GM23338 (cell line): ENCODE measurements at regions not wholly inside any gene's neighbourhood (a gene's known extent, or its start where the extent isn't known, plus 50 kb on each side); places are given as distances from the start of the nearest gene placed in this dataset.
A peak's percentile ranks its signal among the peaks of the same experiment; 100 is the strongest.

Experiments used
- ATAC-seq: fragments of 200-7000 bp; cut with Tn5 transposase; 3 replicates; pipeline ENCODE4 v1.9.1; 2020
- DNase-seq: peaks from one replicate; pipeline ENCODE4 v3.0.0-alpha.2; 2015; ENCODE audit warnings: low spot score
- H2AFZ ChIP-seq: fragments of 200-600 bp; sonication (generic); 2 replicates; pipeline ENCODE4 v1.8.0; 2016; ENCODE audit warnings: antibody characterized with exemption, mild to moderate bottlenecking, moderate library complexity
- H3F3A ChIP-seq: fragments of 200-600 bp; sonication (generic); replicated peaks from 2 replicates; pipeline ENCODE4 v1.8.0; 2017; ENCODE audit warnings: antibody characterized with exemption, mixed run types, low read depth
- H3K27ac ChIP-seq: fragments of 200-600 bp; sonication (generic); 2 replicates; pipeline ENCODE4 v1.6.1; 2016; ENCODE audit warnings: low read depth
- H3K27me3 ChIP-seq: fragments of 200-600 bp; sonication (generic); 2 replicates; pipeline ENCODE4 v1.8.0; 2016; ENCODE audit warnings: mild to moderate bottlenecking, mixed run types, moderate library complexity; ENCODE audit not compliant: insufficient read depth
- H3K36me3 ChIP-seq: fragments of 200-600 bp; sonication (generic); 2 replicates; pipeline ENCODE4 v1.8.0; 2016; ENCODE audit warnings: mild to moderate bottlenecking; ENCODE audit not compliant: insufficient read depth
- H3K4me1 ChIP-seq: fragments of 200-600 bp; sonication (generic); 2 replicates; pipeline ENCODE4 v1.8.0; 2016; ENCODE audit warnings: mild to moderate bottlenecking, moderate library complexity; ENCODE audit not compliant: insufficient read depth
- H3K4me2 ChIP-seq: fragments of 200-600 bp; sonication (generic); 2 replicates; pipeline ENCODE4 v1.7.1; 2017; ENCODE audit warnings: mixed run types
- H3K4me3 ChIP-seq: fragments of 200-600 bp; sonication (generic); 2 replicates; pipeline ENCODE4 v1.6.1; 2016; ENCODE audit warnings: mixed run types
- H3K79me2 ChIP-seq: fragments of 200-600 bp; sonication (generic); replicated peaks from 2 replicates; pipeline ENCODE4 v1.8.0; 2017; ENCODE audit warnings: mild to moderate bottlenecking; ENCODE audit not compliant: insufficient read depth
- H3K9me2 ChIP-seq: fragments of 200-600 bp; sonication (generic); 2 replicates; pipeline ENCODE4 v1.8.0; 2017; ENCODE audit not compliant: insufficient read depth
- H4K20me1 ChIP-seq: fragments of 200-600 bp; sonication (generic); replicated peaks from 2 replicates; pipeline ENCODE4 v1.8.0; 2017; ENCODE audit warnings: mild to moderate bottlenecking; ENCODE audit not compliant: insufficient read depth
- H3K27ac Mint-ChIP-seq: 2 replicates; pipeline ENCODE4 v1.8.0; 2020; ENCODE audit warnings: inconsistent platforms, mild to moderate bottlenecking, moderate library complexity, mixed read lengths
- H3K27me3 Mint-ChIP-seq: 3 replicates; pipeline ENCODE4 v1.8.0; 2022; ENCODE audit warnings: low read depth, mild to moderate bottlenecking, moderate library complexity, mixed read lengths, inconsistent platforms; ENCODE audit not compliant: insufficient read depth, poor library complexity
- H3K36me3 Mint-ChIP-seq: 3 replicates; pipeline ENCODE4 v1.8.0; 2021; ENCODE audit warnings: low read depth, mild to moderate bottlenecking, inconsistent platforms, moderate library complexity, mixed read lengths
- H3K4me1 Mint-ChIP-seq: 3 replicates; pipeline ENCODE4 v1.8.0; 2020; ENCODE audit warnings: mild to moderate bottlenecking, inconsistent platforms, mixed read lengths
- H3K4me3 Mint-ChIP-seq: 3 replicates; pipeline ENCODE4 v1.8.0; 2021; ENCODE audit warnings: moderate library complexity, mild to moderate bottlenecking, inconsistent platforms, mixed read lengths
- H3K9me3 Mint-ChIP-seq: 3 replicates; pipeline ENCODE4 v1.8.0; 2020; ENCODE audit warnings: moderate library complexity, mild to moderate bottlenecking, inconsistent platforms, mixed read lengths
- CREB1 ChIP-seq: fragments of 250-450 bp; sonication (Bioruptor Pico); IDR thresholded peaks from 2 replicates; pipeline ENCODE4 v1.5.0; 2020; ENCODE audit warnings: low read depth, mild to moderate bottlenecking, moderate library complexity
- NANOG ChIP-seq: IDR thresholded peaks from 2 replicates; pipeline ENCODE4 v1.6.1; 2016; ENCODE audit warnings: antibody characterized with exemption, borderline replicate concordance
- REST ChIP-seq: IDR thresholded peaks from one replicate; pipeline ENCODE4 v1.6.1; 2018; ENCODE audit warnings: antibody characterized with exemption; ENCODE audit not compliant: unreplicated experiment
- STAT1 ChIP-seq: IDR thresholded peaks from one replicate; pipeline ENCODE4 v1.6.1; 2016; ENCODE audit warnings: antibody characterized with exemption; ENCODE audit not compliant: unreplicated experiment
- ZNF114 ChIP-seq: fragments of 250-450 bp; sonication (Bioruptor Pico); IDR thresholded peaks from 2 replicates; pipeline ENCODE4 v1.5.0; 2020; ENCODE audit warnings: mild to moderate bottlenecking, moderate library complexity
- ZNF462 ChIP-seq: fragments of 250-450 bp; sonication (Bioruptor Pico); IDR thresholded peaks from 2 replicates; pipeline ENCODE4 v1.5.0; 2020; ENCODE audit warnings: mild to moderate bottlenecking, moderate library complexity

GRCh38 chr2:128925631-128926030, 607.0 kb upstream of the HS6ST1 start (continued):
- TF ChIP-seq ZNF462 (CRISPR knock-in tag) (no peak), NANOG (no peak), ZNF114 (no peak), CREB1 (CRISPR knock-in tag) (no peak)

- TF ChIP-seq STAT1 (no peak), REST (no peak)
- Mint-ChIP-seq H3K36me3 (peaks cover 6% of the 10 kb centered on the region; the same call in 2 of the 3 replicates), H3K27me3 (no peaks in the 10 kb centered on the region), H3K9me3 (peaks cover 21% of the 10 kb centered on the region), H3K4me3 (no peak overlapping the region), H3K4me1 (no peaks in the 10 kb centered on the region), H3K27ac (no peak overlapping the region)
- Histone ChIP-seq H3K27ac (no peak overlapping the region), H3K4me1 (no peaks in the 10 kb centered on the region), H3K9me2 (no peaks in the 10 kb centered on the region; the same call in 1 of the 2 replicates), H3K36me3 (no peaks in the 10 kb centered on the region; the same call in 1 of the 2 replicates), H4K20me1 (no peaks in the 10 kb centered on the region), H3K4me2 (no peak overlapping the region), H3K27me3 (no peaks in the 10 kb centered on the region), H3F3A (no peaks in the 10 kb centered on the region), H3K4me3 (no peak overlapping the region), H3K79me2 (no peaks in the 10 kb centered on the region), H2AFZ (peak overlapping the region; percentile 20; the same call in 1 of the 2 replicates)
- DNase-seq: no peak
- ATAC-seq: no peak
Observed at GRCh38 chr2:128930101-128930500, 611.4 kb upstream of the HS6ST1 start.
